ENCODE measurements at regions not wholly inside any gene's neighbourhood (a gene's known extent, or its start where the extent isn't known, plus 50 kb on each side); places are given as distances from the start of the nearest gene placed in this dataset.
"Not testable (repeated sequence)": the region's sequence is repeated elsewhere in the genome, so short reads cannot be mapped to it uniquely, and the experiment has no call there.

GRCh38 chr7:45294559-45294958 lies 137.0 kb downstream of the RAMP3 start:
- intact Hi-C loops (cut with DNase I; ENCODE audit: low total_unique reads) = no loop called here
- no peaks in the 10 kb centered on the region for H3K4me1 ChIP-seq
- H3K36me3 ChIP-seq = no peaks in the 10 kb centered on the region
- H3K4me3 ChIP-seq = no peak overlapping the region
- no peak overlapping the region for H3K27ac ChIP-seq
- no peak for TF ChIP-seq POLR2A (IDR thresholded peaks at IDR 0.05)
- no peak for TF ChIP-seq CTCF (IDR thresholded peaks at IDR 0.05)
- no peak for DNase-seq
- no peaks in the 10 kb centered on the region for H3K9me3 ChIP-seq
- H3K27me3 ChIP-seq = no peaks in the 10 kb centered on the region

GRCh38 chr7:45295222-45295621 lies 137.6 kb downstream of the RAMP3 start:
- no peak overlapping the region for H3K4me3 ChIP-seq
- no peaks in the 10 kb centered on the region for H3K9me3 ChIP-seq
- TF ChIP-seq POLR2A (IDR thresholded peaks at IDR 0.05) (no peak), CTCF (IDR thresholded peaks at IDR 0.05) (no peak)
- no peaks in the 10 kb centered on the region for H3K36me3 ChIP-seq
- H3K27me3 ChIP-seq = no peaks in the 10 kb centered on the region
- intact Hi-C loops (cut with DNase I; ENCODE audit: low total_unique reads) = no loop called here
- H3K27ac ChIP-seq = no peak overlapping the region
- H3K4me1 ChIP-seq = no peaks in the 10 kb centered on the region
- no peak for DNase-seq

GRCh38 chr7:45296748-45297147 lies 139.2 kb downstream of the RAMP3 start:
- Histone ChIP-seq H3K9me3 (no peaks in the 10 kb centered on the region), H3K36me3 (no peaks in the 10 kb centered on the region), H3K4me1 (no peaks in the 10 kb centered on the region), H3K27me3 (no peaks in the 10 kb centered on the region), H3K4me3 (no peak overlapping the region), H3K27ac (no peak overlapping the region)
- no peak for DNase-seq
- TF ChIP-seq CTCF (IDR thresholded peaks at IDR 0.05) (no peak), POLR2A (IDR thresholded peaks at IDR 0.05) (no peak)
- intact Hi-C loops (cut with DNase I; ENCODE audit: low total_unique reads) = no loop called here

GRCh38 chr7:45306752-45307305 lies 149.2 kb downstream of the RAMP3 start:
- intact Hi-C loops (cut with DNase I; ENCODE audit: low total_unique reads) = no loop called here
- no peaks in the 10 kb centered on the region for H3K9me3 ChIP-seq
- TF ChIP-seq CTCF (IDR thresholded peaks at IDR 0.05) = no peak
- TF ChIP-seq POLR2A (IDR thresholded peaks at IDR 0.05) = no peak
- no peak for DNase-seq
- H3K4me1 ChIP-seq = no peaks in the 10 kb centered on the region
- no peak overlapping the region for H3K27ac ChIP-seq
- no peaks in the 10 kb centered on the region for H3K27me3 ChIP-seq
- H3K4me3 ChIP-seq = no peak overlapping the region
- no peaks in the 10 kb centered on the region for H3K36me3 ChIP-seq

- TF ChIP-seq POLR2A (IDR thresholded peaks at IDR 0.05) (no peak), CTCF (IDR thresholded peaks at IDR 0.05) (no peak)
- no peaks in the 10 kb centered on the region for H3K4me1 ChIP-seq
- no peaks in the 10 kb centered on the region for H3K27me3 ChIP-seq
- DNase-seq = no peak
- intact Hi-C loops (cut with DNase I; ENCODE audit: low total_unique reads) = no loop called here
- no peaks in the 10 kb centered on the region for H3K36me3 ChIP-seq
- H3K9me3 ChIP-seq = no peaks in the 10 kb centered on the region
- no peak overlapping the region for H3K4me3 ChIP-seq
- no peak overlapping the region for H3K27ac ChIP-seq
Observed at GRCh38 chr7:45311597-45311996, 154.0 kb downstream of the RAMP3 start.

- H3K27ac ChIP-seq; H3K4me3 ChIP-seq; H3K27me3 ChIP-seq; H3K4me1 ChIP-seq; H3K36me3 ChIP-seq; intact Hi-C loops (cut with DNase I; ENCODE audit: low total_unique reads); H3K9me3 ChIP-seq; DNase-seq: not testable (repeated sequence)
Observed at GRCh38 chr7:45315512-45315911, 157.9 kb downstream of the RAMP3 start.

Measured in uterus (tissue), 3 donors.